ENCODE measurements at regions not wholly inside any gene's neighbourhood (a gene's known extent, or its start where the extent isn't known, plus 50 kb on each side); places are given as distances from the start of the nearest gene placed in this dataset.

DNA sequence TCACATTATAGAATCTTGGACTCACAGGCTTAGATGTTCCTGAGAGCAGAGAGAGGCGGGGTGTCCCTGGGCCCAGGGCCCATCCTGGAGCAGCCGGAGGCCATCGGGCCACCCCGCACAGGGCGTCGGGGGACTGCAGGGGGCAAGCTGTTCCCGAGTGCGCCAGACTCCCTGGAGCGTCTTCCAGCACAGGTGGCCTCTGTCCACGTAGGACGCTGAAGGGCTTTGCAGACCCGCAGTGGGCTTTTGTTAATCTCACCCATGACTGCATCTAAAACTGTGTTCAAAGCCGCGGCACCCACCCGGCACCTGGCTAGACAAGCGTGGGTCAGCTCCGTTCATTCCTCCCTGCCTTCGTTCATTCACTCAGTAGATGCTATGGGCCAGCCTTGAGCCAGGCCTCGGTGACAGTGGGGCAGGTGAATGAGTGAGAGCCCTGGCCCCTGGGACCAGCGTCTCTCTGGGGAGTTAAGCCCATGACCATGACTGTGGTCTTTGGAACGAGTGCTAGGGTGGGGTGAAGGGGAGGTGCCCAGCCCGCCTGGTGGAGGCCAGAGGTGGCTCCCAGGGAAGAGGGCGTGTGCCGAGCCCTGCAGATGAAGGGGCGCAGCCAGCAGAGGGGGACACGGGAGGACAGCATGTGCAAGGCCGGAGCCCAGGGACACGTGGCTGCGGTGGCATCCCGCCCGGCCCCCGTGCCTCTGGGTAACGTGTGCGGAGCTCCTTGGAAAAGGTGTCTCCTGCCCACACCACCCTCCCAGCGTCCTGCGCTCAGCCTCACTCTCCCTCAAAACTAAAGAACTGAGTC lies 98.3 kb downstream of the HMX1 start:
- no peak for DNase-seq

DNA sequence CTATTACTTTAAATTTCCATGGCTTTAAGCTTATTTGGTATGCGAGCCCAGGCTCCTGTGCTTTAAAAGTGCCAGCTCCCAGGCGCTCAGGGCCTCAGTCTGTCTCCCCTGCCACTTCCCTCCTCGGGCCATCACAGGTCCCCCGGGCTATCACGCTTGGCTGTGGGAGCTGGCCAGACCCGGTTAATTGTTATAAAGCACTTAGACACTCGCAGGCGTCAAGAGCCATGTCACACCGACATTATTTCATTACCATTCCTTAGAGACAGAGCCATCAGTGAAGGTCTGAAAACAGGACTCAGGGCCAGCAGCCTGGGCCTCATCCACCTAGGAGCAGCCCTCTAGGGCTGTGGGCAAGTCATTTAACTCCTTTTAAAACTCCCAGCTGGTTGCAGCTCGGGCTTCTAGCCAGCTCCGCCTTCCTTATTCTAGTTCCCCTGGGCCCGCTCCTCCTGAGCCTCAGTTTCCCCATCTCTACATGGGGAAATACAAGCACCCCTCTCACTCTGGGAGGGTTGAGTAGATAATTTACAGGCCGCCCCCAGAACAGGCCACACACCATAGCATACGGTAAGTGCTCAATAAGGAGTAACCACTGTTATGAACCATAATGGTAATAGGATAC lies 99.0 kb downstream of the HMX1 start:
- no peak for DNase-seq

DNA sequence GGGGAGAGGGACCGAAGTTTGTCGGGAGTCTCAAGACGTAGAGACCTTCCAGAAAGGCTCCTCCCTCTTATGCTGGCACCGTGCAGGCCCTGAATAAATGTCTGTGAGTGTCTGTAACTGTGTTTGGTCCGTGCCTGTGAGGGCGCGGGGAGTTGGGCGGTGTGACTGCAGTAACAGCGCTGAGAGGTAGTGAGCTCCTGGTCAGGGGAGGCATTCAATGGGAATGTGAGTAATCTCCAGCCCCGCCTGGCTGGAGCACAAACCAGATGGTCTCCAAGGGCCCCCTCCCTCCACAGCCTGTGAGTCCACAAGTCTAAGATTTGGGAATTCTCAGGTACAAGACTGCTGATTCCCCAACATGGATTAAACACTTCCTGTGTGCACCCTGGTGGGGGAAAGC lies 100.0 kb downstream of the HMX1 start:
- no peak for DNase-seq

DNA sequence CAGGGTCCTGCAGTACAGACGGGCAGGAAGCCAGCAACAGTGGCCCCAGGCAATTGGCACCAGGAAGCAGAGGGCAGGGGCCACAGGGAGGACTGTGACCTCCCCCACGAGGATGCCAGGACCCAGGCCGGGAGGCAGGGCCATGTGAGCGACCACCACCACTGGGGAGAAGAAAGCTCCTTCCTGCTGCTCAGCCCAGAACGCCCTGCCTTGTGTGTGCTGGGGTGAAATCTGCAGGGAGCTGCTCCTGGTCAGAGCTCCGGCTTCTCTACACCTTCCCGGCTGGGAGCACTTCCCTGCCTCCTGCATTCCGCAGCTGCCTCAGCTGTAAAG lies 100.4 kb downstream of the HMX1 start:
- DNase-seq = no peak

DNA sequence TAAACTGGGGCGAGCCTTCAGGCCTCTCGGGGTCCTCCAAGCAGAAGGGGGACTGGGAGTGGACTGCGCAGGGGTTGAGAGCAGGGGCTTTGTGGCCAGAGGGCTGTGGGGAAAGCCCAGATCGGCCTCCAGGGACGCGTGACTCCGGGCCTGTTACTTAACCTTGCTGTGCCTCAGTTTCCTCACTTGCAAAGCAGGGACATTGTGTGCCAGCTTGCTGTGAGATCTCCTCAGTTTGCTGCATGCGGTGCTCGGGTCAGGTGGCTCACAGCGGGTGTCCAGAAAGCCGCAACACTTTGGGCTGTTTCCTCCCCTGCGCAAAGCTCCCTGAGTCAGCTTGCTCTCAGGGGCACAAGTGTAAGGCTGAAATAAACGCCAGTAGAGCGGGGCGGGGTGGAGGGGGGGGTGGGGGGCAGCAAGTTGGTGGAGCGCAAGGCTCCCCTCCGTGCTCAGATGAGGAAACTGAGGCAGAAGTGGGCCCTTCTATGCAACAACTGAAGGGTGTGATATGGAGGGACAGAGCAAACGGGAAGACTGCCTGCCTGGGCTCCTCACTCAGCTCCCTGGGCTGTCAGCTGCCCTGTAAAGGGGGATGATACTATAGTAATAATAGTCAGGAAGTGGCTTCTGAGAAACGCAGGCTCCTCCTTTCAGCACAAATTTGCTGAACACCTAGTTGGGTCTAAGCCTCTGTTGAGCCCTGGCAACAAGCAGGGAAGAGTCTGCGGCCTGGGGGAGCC lies 101.0 kb downstream of the HMX1 start:
- no peak for DNase-seq

DNA sequence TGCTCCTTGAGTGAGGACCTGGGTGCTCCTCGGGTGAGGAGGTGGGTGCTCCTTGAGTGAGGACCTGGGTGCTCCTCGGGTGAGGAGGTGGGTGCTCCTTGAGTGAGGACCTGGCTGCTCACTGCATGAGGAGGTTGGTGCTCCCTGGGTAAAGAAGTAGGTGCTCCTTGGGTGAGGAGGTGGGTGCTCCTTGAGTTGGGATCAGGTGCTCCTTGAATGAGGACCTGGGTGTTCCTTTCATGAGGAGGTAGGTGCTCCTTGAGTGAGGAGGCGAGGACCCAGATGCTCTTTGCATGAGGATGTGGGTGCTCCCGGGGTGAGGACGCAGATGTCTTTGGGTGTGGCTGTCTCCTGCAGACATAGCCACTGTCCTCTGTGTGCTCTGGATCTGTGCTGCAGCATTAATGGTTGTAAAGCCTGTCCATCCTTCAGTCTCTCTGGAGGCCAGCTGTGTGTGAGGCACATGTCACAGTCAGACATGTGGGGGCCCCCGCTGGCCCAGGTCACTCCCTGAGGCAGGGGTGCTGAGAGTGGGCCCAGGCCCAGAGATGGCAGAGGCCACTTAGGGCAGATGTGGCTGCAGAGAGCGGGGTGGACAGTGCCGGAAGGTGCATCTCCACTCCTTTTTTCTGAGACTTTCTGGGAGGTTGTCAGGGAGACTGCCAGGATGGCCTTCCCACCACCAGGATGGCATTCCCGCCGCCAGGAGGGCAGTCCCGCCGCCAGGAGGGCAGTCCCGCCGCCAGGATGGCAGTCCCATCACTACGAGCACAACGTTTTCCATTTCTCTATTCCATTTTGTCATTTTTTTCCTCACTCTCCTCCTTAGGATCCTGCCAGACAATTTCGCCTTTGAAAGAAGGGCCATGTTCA lies 101.8 kb downstream of the HMX1 start:
- no peak for DNase-seq

DNA sequence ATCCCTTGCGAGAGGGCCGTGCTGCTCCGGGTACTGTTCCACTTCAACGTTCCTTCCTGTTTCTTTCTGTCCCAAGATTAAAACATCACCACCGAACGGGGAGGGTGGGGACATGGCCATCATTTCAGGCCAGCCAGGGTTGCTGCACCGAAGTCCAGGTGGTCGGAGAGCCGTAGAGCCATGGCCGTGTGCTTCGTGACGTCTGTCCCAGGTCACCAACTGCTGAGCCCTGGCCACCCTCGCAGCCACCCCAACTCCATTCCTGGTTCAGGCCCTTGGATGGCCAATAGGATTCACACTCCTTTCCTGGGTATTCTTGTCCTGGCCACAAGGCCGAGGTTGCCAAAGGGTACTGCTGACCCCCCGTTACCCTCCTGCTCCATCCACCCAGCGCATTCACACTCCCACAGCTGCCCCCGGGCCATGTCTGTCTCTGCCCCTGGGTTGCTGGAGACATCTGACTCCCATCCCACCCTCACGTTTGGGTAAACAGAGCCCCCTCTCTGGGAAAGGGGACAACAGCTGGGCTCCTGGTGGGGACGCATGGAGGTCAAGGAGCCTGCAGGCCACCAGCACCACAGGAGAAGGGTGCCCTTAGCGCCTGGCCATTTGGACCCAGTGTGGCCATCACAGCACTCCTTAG lies 103.2 kb downstream of the HMX1 start:
- DNase-seq = no peak

DNA sequence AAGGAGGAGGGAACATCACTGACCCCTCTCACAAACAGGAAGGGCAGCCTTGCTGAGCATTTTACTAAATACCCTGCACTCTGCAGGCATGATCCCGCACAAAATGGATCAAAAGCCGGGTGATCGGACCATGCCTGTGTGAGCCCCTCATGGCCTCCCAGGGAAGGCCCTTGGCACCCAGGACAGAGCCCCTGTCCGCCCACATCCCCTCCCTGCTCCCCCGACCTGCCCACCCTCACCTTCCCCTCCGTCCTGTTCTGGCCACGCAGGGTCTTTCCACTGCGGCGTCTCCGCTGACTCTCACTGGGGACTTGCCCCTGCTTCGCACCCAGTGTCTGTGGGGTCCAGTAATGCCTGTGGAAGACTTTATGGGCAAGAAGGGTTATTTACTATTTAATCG lies 105.0 kb downstream of the HMX1 start:
- DNase-seq = no peak

DNA sequence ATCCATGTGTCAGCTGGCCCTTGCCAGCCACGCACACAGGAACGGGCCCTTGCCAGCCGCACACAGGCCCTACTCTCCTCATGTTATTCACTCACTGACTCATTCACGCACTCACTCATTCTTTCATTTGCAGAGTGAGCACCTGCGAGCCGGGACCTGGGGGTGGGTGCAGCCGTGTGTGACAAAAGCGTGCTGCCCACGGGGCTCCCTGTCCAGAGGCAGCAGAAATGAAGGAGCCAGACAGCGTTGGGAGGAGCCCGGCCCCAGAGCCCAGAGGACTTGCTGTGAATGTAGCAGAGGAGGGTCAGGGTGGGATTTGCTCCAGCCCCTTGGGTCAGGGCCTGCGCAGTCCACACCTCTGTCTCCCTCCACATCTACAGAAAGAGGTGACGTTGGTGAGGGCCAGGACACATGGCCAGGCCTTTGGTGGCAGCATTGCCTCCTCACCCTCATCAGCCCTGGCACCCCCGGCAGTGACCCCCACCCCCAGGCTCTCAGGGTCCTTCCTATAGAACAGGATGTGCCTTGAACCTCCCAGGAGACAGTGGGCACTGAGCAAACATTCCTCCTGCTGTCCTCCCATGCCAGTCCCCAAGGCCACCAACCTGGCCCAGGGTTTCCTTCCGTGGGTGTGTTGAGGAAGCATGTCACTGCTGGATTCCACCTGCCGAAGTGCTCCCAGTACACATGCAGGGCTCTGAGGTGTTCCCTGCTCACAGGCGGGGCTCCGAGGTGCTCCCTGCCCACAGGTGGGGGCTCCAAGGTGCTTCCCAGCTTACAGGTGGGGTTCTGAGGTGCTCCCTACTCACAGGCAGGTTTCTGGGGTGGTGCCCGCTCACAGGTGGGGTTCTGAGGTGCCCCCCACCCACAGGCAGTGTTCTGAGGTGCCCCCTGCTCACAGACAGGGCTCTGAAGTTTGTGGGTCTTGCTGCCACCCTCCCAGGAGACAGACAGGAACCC lies 105.7 kb downstream of the HMX1 start:
- DNase-seq = no peak

DNA sequence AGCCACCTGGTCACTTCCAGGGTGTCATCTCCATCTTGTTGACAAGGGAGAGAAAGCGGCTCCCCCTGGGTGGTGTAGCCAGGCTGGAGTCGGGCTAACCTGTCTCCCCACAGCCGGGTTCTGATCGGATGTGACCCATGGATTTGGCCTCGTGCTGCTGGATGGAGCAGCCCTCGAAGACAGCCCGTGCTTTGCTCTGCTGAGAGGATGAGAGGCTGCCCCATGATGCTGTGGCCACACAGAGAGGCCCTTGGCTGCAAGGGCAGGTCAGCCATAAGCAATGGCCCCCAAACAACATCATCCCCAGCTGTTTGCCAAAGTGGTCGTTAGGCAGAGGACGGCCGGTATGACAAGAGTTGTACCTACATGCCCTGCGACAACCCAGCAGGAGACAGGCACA lies 106.6 kb downstream of the HMX1 start:
- DNase-seq = no peak

DNA sequence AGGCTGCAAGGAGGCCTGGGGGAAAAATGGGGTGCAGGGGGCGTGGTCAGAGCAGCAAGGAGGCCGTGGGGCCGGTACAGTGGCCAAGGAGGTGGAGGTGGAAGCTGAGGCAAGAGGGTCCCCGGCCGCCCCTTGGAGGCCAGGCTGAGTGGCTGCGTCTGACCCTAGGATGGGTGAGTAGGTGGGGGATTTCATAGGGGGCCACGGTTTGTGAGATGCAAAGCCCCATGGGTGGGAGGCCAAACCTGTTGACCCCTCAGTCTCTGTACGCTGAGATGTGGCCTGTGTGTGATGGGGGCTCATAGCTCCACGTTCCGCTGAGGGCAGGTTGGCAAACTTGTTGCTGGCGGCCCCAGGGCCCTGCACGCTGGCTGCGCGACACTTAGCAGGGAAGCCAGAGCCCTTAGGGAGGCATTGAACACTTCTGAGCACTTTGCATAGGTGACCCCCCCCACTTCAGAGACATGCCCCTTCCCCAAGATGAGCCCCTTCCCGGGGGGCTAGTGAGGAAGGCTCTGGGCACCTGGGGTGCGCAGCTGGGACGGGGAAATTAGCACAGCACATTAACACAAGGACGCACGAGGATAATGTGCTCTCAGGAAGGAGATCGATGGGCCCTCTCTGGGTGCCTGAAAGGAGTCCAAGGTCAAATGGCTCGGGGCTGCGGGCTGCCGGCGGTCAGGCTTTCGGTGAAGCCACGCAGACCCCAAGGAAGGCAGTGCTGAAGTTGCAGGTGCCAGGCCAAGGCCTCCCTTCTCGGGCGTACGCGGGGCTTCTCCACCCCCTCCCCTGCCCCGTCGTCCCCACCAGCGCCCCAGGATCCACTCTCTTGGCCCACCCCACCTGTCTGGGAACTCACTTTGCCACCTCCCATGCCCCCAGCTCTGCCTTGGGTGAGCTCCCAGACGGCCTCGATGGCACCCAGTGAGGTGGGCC lies 107.4 kb downstream of the HMX1 start:
- DNase-seq = no peak

DNA sequence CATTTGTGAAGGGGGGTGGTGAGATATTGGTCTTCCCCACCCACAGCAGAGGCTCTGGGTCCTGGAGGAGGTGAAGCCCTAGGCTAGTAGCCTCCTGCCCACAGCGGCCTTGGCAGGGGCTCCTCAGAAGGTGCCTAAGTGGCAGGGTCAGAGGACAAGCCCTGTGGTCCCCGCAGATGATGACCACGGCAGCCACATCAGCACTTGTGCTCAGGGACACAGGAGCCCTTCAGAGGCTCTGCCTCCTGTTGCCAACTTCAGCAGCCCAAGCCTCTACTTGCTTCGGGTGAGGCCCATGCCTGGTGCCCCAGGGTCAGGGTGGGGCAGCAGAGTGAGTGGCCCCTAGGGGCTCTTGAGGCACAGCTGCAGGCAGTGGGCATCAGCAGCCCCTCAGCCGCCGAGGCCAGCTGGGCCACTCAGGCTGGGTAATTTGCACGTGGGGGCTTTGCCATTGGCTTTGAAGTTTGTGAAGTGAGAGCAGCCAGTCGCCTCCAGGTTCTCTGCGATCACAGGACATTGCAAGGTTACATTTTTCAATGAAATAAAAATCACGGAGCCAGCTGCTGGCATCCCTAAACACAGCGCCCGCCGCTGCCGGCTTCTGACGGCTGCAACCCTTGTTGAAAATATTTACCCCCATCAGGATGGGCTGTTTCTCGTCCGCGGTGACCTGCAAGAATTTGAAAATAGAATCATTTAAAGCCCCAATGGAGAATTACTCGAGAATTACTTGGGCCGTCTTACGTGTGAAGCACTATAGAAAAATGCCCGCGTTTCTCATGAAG lies 108.5 kb downstream of the HMX1 start:
- DNase-seq = no peak

DNA sequence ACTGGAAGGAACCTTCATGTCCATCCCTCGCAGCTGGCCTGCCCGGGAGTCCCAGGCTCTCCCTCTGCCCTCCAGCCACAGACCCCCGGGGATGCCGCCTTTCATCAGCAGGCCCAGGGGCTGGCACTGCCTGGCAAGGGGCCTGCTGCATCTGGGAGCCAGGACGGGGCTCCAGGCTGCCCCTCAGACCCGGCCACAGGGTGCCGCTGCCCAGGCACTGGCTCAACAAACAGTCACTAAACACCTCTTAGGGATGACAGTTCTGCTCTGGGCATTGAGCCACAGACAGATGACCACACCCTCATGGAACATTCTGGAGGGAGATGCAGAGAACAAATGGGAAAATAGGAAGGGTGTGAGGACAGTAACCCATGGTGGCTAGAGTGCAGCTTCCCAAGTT lies 109.3 kb downstream of the HMX1 start:
- DNase-seq = no peak

DNA sequence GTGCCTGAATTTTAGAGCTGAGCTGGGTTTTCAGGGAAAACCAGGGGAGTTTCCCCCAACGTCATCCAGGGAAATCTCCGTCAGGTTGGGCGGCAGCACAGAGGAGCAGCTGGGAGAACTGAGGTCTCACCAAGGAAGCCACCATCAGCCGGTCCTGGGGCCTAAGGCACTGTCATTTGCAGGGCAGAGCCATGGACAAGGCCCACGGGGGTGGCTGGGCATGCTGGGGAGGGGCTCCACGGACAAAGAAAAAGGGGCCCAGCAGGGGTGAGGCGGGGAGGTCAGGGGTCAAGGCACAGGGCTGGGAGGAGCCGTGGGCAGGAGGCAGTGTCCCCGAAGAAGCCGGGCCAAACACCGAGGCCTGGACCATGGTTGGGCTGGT lies 109.8 kb downstream of the HMX1 start:
- no peak for DNase-seq

DNA sequence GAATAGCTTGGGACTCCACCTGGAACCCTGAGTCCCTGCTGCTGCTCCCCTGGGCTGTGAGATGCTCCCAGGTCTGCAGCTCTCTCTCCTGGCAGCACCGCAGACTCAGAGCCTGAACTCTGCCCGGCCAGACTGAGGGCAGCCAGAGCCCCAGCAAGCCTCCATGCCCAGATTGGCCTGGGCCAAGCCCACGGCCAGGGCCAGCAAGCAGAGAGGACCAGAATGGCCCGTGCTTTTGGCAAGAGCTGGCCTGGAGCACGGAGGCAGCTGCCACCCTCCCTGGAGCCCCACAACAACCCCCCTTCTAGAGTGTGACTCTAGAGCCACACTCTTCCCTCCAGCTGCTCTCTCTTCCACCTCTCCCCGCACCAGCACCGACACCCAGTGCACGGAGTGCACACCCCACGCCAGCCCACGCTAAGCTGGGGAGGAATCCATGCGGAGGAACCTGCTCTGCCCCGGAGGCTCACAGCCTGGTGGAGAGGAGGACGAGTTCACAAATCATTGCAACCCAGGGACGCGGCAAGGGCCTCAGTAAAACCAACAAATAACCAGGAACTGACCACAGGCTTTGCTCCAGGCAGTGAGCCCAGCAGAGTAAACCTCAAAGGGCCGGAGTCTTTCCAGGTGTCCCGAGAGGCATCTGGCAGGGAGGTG lies 110.3 kb downstream of the HMX1 start:
- DNase-seq = no peak

DNA sequence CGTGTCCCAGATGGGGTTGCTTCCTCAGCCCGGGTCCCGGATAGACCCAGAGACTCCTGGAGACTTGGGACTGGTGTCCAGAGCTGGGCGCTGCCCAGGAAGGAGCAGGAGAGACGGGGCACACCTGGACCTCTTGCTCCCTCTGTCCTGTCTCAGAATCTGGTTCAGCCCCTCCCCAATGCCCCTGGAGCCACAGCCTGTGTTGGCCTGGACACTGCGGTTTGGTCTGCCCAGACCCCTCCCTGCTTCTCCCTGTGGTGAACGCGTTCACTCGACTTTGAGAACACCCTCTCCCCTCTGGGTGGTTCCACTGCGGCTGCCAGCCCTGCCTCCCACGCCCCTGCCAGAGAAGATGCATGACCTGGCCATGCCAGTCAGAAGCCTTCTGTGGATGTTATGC lies 111.1 kb downstream of the HMX1 start:
- no peak for DNase-seq

DNA sequence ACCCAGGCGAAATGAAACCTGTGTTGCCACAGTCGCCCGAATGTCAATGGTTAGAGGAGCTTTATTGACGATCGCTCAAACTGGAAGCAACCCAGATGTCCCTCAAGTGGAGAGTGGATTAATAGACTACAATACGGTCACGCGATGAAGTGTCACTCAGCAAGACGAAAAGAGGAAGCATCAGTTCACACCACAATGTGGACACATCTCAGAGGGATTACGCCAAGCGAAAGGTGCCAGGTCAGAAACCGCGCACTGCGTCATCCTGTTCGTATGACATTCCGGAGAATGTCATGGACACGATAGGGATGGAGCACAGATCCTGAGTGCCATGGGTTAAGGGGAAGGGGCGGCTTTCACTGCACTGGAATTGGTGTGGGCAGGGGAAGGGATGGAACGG lies 111.7 kb downstream of the HMX1 start:
- no peak for DNase-seq

DNA sequence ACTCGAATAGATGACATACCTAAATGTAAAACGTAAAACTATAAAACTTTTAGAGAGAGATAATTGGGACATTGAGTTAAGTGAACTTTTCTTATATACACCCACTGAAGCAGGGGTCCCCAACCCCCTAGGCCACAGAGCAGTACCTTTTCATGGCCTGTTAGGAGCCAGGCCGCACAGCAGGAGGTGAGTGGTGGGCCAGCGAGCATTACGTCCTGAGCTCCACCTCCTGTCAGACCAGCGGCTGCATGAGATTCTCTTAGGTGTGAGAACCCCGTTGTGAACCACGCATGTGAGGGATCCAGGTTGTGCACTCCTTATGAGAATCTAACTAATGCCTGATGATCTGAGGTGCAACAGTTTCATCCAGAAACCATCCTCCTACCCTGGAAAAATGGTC lies 114.8 kb downstream of the HMX1 start:
- DNase-seq = no peak
